ENCODE measurements at regions not wholly inside any gene's neighbourhood (a gene's known extent, or its start where the extent isn't known, plus 50 kb on each side); places are given as distances from the start of the nearest gene placed in this dataset.
"Not testable (repeated sequence)": the region's sequence is repeated elsewhere in the genome, so short reads cannot be mapped to it uniquely, and the experiment has no call there.

GRCh38 chr12:84495711-84496110, 416.9 kb downstream of the SLC6A15 start:
- Histone ChIP-seq H3K36me3 (ENCODE audit: control insufficient read depth in 3 of 3, insufficient read depth in 3 of 3, low read length in 3 of 3) (no peaks in the 10 kb centered on the region), H3K4me1 (ENCODE audit: control insufficient read depth in 3 of 3, insufficient read depth in 3 of 3, low read length in 3 of 3) (no peaks in the 10 kb centered on the region), H3K4me3 (ENCODE audit: low read length in 3 of 3) (no peak overlapping the region), H3K9ac (ENCODE audit: low read depth in 1 of 3, low read length in 3 of 3) (no peak overlapping the region), H3K9me3 (ENCODE audit: control insufficient read depth in 3 of 3, low read length in 3 of 3) (no peaks in the 10 kb centered on the region), H3K27ac (ENCODE audit: low read depth, low read length) (no peak overlapping the region), H3K27me3 (ENCODE audit: control insufficient read depth in 3 of 3, insufficient read depth in 3 of 3, low read length in 3 of 3) (no peaks in the 10 kb centered on the region)

DNA sequence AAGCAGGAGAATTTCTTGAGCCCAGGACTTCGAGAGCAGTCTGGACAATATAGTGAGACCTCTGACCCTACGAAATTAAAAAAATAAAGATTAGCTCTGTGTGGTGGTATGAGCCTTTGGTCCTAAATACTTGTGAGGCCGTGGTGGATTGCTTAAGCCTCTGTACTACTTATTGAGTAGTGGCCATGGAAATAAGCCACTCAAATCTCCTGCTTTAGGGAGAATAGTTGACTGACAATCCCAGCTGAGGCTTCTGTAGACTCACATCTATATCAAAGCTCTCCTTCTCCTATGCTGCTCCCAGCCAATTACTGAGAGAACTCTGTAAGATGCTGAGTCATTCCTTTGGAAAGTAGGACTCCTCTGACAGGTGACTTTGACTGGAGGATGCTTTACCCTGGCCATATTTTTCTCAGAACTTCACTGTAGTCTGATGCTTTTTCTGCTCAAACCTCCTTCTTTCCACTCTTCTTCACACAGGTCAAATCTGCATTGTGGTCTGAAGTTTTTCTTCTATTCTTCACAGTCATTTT, 420.2 kb downstream of the SLC6A15 start:
- Histone ChIP-seq H3K36me3 (ENCODE audit: control insufficient read depth in 3 of 3, insufficient read depth in 3 of 3, low read length in 3 of 3) (no peaks in the 10 kb centered on the region), H3K9me3 (ENCODE audit: control insufficient read depth in 3 of 3, low read length in 3 of 3) (no peaks in the 10 kb centered on the region), H3K27ac (ENCODE audit: low read depth, low read length) (no peak overlapping the region), H3K27me3 (ENCODE audit: control insufficient read depth in 3 of 3, insufficient read depth in 3 of 3, low read length in 3 of 3) (no peaks in the 10 kb centered on the region), H3K4me3 (ENCODE audit: low read length in 3 of 3) (no peak overlapping the region), H3K9ac (ENCODE audit: low read depth in 1 of 3, low read length in 3 of 3) (no peak overlapping the region), H3K4me1 (ENCODE audit: control insufficient read depth in 3 of 3, insufficient read depth in 3 of 3, low read length in 3 of 3) (no peaks in the 10 kb centered on the region)

DNA sequence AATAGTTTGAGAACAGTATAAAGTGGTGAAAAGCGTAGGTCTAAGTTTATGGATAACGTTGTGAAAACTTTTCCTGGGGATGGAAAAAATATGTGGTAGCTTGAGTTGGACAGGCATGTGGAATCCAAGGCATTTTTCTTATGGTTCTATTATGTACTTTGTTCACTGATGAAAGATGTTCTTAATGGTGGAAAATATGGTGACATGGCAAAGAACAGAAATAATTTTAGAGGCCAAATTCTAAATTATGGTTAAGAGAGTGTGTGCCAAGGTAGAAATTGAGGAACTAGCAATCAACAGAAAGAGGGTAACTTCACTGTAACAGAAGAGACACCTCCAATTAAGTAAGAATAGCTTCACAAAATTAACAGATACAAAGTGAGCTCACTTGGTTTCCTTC, 427.8 kb downstream of the SLC6A15 start:
- H3K9me3 ChIP-seq (ENCODE audit: control insufficient read depth in 3 of 3, low read length in 3 of 3), result no peaks in the 10 kb centered on the region
- H3K36me3 ChIP-seq (ENCODE audit: control insufficient read depth in 3 of 3, insufficient read depth in 3 of 3, low read length in 3 of 3), result no peaks in the 10 kb centered on the region
- no peaks in the 10 kb centered on the region for H3K4me1 ChIP-seq (ENCODE audit: control insufficient read depth in 3 of 3, insufficient read depth in 3 of 3, low read length in 3 of 3)
- no peak overlapping the region for H3K9ac ChIP-seq (ENCODE audit: low read depth in 1 of 3, low read length in 3 of 3)
- H3K27ac ChIP-seq (ENCODE audit: low read depth, low read length), result no peak overlapping the region
- no peaks in the 10 kb centered on the region for H3K27me3 ChIP-seq (ENCODE audit: control insufficient read depth in 3 of 3, insufficient read depth in 3 of 3, low read length in 3 of 3)
- H3K4me3 ChIP-seq (ENCODE audit: low read length in 3 of 3), result no peak overlapping the region

GRCh38 chr12:84480803-84481202, 431.8 kb downstream of the SLC6A15 start:
- no peaks in the 10 kb centered on the region for H3K4me1 ChIP-seq (ENCODE audit: control insufficient read depth in 3 of 3, insufficient read depth in 3 of 3, low read length in 3 of 3)
- H3K9me3 ChIP-seq (ENCODE audit: control insufficient read depth in 3 of 3, low read length in 3 of 3), result no peaks in the 10 kb centered on the region
- H3K27ac ChIP-seq (ENCODE audit: low read depth, low read length), result no peak overlapping the region
- H3K27me3 ChIP-seq (ENCODE audit: control insufficient read depth in 3 of 3, insufficient read depth in 3 of 3, low read length in 3 of 3), result no peaks in the 10 kb centered on the region
- H3K9ac ChIP-seq (ENCODE audit: low read depth in 1 of 3, low read length in 3 of 3), result no peak overlapping the region
- H3K4me3 ChIP-seq (ENCODE audit: low read length in 3 of 3), result no peak overlapping the region
- no peaks in the 10 kb centered on the region for H3K36me3 ChIP-seq (ENCODE audit: control insufficient read depth in 3 of 3, insufficient read depth in 3 of 3, low read length in 3 of 3)

- H3K9ac ChIP-seq (ENCODE audit: low read depth in 1 of 3, low read length in 3 of 3), result no peak overlapping the region
- H3K4me1 ChIP-seq (ENCODE audit: control insufficient read depth in 3 of 3, insufficient read depth in 3 of 3, low read length in 3 of 3), result no peaks in the 10 kb centered on the region
- no peaks in the 10 kb centered on the region for H3K9me3 ChIP-seq (ENCODE audit: control insufficient read depth in 3 of 3, low read length in 3 of 3)
- H3K27ac ChIP-seq (ENCODE audit: low read depth, low read length), result no peak overlapping the region
- H3K27me3 ChIP-seq (ENCODE audit: control insufficient read depth in 3 of 3, insufficient read depth in 3 of 3, low read length in 3 of 3), result no peaks in the 10 kb centered on the region
- no peaks in the 10 kb centered on the region for H3K36me3 ChIP-seq (ENCODE audit: control insufficient read depth in 3 of 3, insufficient read depth in 3 of 3, low read length in 3 of 3)
- H3K4me3 ChIP-seq (ENCODE audit: low read length in 3 of 3), result no peak overlapping the region
Measured at GRCh38 chr12:84470361-84470760, 442.2 kb downstream of the SLC6A15 start.

DNA sequence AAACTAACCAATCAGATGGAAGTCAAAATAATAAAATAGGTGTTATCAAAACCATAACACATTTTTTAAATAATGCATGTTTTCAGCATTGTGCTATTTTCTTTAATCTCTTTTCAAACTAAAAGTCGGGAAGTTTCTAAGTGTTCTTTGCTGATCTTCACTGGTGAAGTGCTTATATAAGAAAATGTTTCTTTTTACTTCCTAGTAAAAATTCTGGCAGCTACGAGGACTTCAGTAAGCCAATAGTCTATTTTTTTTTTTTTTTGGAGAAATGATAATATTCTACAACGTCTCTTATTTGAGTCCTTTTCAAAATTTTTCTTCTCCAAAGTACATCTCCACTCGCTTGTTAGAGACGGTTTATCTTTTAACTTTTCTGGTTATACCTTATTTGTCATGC, 448.0 kb downstream of the SLC6A15 start:
- Histone ChIP-seq H3K27ac (ENCODE audit: low read depth, low read length) (no peak overlapping the region), H3K9ac (ENCODE audit: low read depth in 1 of 3, low read length in 3 of 3) (no peak overlapping the region), H3K9me3 (ENCODE audit: control insufficient read depth in 3 of 3, low read length in 3 of 3) (no peaks in the 10 kb centered on the region), H3K36me3 (ENCODE audit: control insufficient read depth in 3 of 3, insufficient read depth in 3 of 3, low read length in 3 of 3) (no peaks in the 10 kb centered on the region), H3K27me3 (ENCODE audit: control insufficient read depth in 3 of 3, insufficient read depth in 3 of 3, low read length in 3 of 3) (no peaks in the 10 kb centered on the region), H3K4me3 (ENCODE audit: low read length in 3 of 3) (no peak overlapping the region), H3K4me1 (ENCODE audit: control insufficient read depth in 3 of 3, insufficient read depth in 3 of 3, low read length in 3 of 3) (no peaks in the 10 kb centered on the region)

DNA sequence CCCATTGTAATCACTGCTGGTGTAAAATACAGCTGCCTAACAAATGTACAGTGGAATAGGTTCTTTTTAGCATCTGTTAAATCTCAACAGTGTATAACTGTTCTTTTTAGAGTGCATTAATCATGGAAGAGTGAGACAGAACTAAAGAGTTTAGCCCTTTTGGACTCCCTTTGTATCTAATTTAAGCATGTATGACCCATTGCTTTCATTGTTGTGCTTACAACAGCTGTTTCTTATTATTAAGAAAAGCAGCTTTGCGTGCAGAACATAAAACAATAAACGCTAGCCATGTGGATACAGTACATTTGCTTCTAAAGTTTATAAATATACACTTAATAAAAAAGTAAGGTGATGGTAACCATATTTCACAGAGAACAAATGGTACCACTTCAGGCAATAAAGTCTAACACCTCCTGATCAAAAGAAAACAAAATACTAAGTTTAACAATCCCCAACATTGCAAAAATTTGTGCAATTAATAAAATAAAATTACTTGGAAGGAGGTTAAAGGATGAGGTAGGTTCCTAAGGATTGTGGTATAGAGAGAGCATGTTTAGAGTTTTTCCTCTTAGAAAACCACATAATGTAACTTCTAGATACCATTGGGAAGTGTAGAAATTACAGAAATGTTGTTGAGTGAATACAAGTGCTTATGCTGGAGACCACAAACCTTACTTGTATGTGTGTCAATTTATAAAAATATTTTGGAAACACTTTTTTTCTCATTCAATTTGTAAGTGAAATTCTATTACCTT, 448.7 kb downstream of the SLC6A15 start:
- Histone ChIP-seq H3K9ac (ENCODE audit: low read depth in 1 of 3, low read length in 3 of 3) (no peak overlapping the region), H3K4me1 (ENCODE audit: control insufficient read depth in 3 of 3, insufficient read depth in 3 of 3, low read length in 3 of 3) (no peaks in the 10 kb centered on the region), H3K9me3 (ENCODE audit: control insufficient read depth in 3 of 3, low read length in 3 of 3) (no peaks in the 10 kb centered on the region), H3K27me3 (ENCODE audit: control insufficient read depth in 3 of 3, insufficient read depth in 3 of 3, low read length in 3 of 3) (no peaks in the 10 kb centered on the region), H3K27ac (ENCODE audit: low read depth, low read length) (no peak overlapping the region), H3K36me3 (ENCODE audit: control insufficient read depth in 3 of 3, insufficient read depth in 3 of 3, low read length in 3 of 3) (no peaks in the 10 kb centered on the region), H3K4me3 (ENCODE audit: low read length in 3 of 3) (no peak overlapping the region)

GRCh38 chr12:84455598-84455997, 457.0 kb downstream of the SLC6A15 start:
- Histone ChIP-seq H3K27ac (ENCODE audit: low read depth, low read length) (no peak overlapping the region), H3K27me3 (ENCODE audit: control insufficient read depth in 3 of 3, insufficient read depth in 3 of 3, low read length in 3 of 3) (no peaks in the 10 kb centered on the region), H3K4me3 (ENCODE audit: low read length in 3 of 3) (no peak overlapping the region), H3K9ac (ENCODE audit: low read depth in 1 of 3, low read length in 3 of 3) (no peak overlapping the region), H3K4me1 (ENCODE audit: control insufficient read depth in 3 of 3, insufficient read depth in 3 of 3, low read length in 3 of 3) (no peaks in the 10 kb centered on the region), H3K9me3 (ENCODE audit: control insufficient read depth in 3 of 3, low read length in 3 of 3) (no peaks in the 10 kb centered on the region), H3K36me3 (ENCODE audit: control insufficient read depth in 3 of 3, insufficient read depth in 3 of 3, low read length in 3 of 3) (no peaks in the 10 kb centered on the region)

DNA sequence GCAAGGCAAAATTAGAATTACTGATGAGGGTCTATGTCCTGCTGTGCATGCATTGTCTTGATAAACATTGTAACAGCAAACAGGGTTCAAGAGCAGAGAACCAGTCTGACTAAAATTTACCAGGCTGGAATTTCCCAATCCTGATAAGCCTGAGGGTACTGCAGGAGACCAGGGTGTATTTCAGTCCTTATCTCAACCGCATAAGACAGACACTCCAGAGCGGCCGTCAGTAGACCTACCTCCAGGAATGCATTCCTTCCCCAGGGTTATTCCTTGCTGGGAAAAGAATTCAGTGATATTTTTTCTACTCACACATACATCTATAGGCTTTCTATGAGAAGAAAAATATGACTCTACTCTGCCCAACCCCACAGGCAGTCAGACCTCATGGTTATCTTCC, 466.1 kb downstream of the SLC6A15 start:
- H3K4me1 ChIP-seq (ENCODE audit: control insufficient read depth in 3 of 3, insufficient read depth in 3 of 3, low read length in 3 of 3); H3K27me3 ChIP-seq (ENCODE audit: control insufficient read depth in 3 of 3, insufficient read depth in 3 of 3, low read length in 3 of 3); H3K36me3 ChIP-seq (ENCODE audit: control insufficient read depth in 3 of 3, insufficient read depth in 3 of 3, low read length in 3 of 3); H3K27ac ChIP-seq (ENCODE audit: low read depth, low read length); H3K9ac ChIP-seq (ENCODE audit: low read depth in 1 of 3, low read length in 3 of 3); H3K4me3 ChIP-seq (ENCODE audit: low read length in 3 of 3); H3K9me3 ChIP-seq (ENCODE audit: control insufficient read depth in 3 of 3, low read length in 3 of 3): not testable (repeated sequence)

DNA sequence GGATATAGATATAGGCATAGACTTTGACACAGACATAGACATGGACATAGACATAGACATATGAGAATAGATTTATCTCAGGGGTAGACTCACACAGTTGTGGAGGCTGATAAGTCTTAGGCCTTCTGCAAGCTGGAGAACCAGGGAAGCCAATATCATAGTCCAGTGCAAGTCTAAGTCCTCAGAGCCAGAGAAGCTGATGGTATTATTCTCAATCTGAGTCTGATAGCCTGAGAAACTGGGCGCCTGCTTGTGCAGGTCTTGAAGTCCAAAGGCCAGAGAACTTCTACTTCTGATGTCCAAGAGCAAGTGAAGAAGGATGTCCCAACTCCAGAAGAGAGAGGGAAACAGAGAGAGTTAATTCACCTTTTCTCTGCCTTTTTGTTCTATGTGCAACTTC, 476.5 kb downstream of the SLC6A15 start:
- Histone ChIP-seq H3K9me3 (ENCODE audit: control insufficient read depth in 3 of 3, low read length in 3 of 3) (no peaks in the 10 kb centered on the region), H3K4me1 (ENCODE audit: control insufficient read depth in 3 of 3, insufficient read depth in 3 of 3, low read length in 3 of 3) (no peaks in the 10 kb centered on the region)

More for the DNA sequence above, 476.5 kb downstream of the SLC6A15 start:
- Histone ChIP-seq H3K4me3 (ENCODE audit: low read length in 3 of 3) (no peak overlapping the region), H3K9ac (ENCODE audit: low read depth in 1 of 3, low read length in 3 of 3) (no peak overlapping the region), H3K27ac (ENCODE audit: low read depth, low read length) (no peak overlapping the region), H3K36me3 (ENCODE audit: control insufficient read depth in 3 of 3, insufficient read depth in 3 of 3, low read length in 3 of 3) (no peaks in the 10 kb centered on the region), H3K27me3 (ENCODE audit: control insufficient read depth in 3 of 3, insufficient read depth in 3 of 3, low read length in 3 of 3) (no peaks in the 10 kb centered on the region)
